Amniotic stem cell (primary cell): ENCODE measurements at regions not wholly inside any gene's neighbourhood (a gene's known extent, or its start where the extent isn't known, plus 50 kb on each side); places are given as distances from the start of the nearest gene placed in this dataset.

Experiments used
- DNase-seq: peaks from one replicate; lab custom pipeline; 2025; lab: John Stamatoyannopoulos, UW

GRCh38 chr2:157933160-157933920, 57.2 kb upstream of the ACVR1 start:
- no peak for DNase-seq

DNA sequence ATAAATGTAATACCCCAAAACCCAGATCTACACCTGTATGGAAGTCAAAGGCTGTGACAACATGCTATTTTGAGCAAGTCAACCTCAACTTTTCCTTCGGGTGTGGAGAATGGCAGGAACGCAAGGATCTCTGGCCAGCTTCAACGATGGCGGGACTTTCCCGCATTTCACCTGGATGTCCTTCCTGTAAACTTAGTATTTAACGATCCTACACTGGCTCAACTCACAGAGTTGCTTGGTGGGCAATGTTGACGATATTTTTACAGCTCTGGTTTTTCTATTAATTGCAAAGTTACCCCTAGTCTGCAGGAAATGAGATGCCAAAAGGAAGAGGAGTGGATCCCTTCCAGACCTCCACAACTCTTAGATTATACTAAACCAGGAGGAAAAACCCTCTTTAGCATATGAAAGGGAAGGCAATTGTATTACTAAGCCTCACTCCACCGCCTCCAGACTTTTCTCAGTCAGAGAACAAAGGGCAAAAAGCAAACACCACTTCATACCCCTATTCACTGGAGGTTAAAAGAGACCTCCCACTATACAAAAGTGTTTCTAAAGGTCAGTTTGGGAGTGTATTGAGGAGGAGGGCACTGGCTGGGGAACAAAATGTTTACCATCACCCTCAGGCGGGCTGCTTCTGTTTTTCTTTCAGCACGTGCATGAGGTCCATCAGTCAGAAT, 56.5 kb upstream of the ACVR1 start:
- no peak for DNase-seq

DNA sequence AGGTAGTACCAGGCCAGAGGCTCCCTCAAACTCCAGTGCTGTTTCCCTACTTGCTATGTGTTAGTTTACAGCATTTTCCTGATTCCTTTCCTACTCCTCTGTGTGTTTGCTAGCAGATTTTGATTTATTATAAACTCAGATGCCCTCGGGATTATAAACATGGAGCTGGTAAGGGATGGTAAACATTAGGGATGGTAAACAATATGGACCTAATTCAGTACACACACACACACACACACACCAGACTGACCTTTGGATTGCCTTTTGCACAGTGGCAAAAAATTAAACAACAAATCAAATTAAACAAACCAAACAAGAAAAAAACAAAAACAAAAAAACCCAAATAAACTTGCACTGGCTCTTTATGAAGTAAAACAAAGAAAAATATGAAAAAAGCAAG, 55.4 kb upstream of the ACVR1 start:
- DNase-seq, result no peak

GRCh38 chr2:157930728-157931127, 54.6 kb upstream of the ACVR1 start:
- no peak for DNase-seq

DNA sequence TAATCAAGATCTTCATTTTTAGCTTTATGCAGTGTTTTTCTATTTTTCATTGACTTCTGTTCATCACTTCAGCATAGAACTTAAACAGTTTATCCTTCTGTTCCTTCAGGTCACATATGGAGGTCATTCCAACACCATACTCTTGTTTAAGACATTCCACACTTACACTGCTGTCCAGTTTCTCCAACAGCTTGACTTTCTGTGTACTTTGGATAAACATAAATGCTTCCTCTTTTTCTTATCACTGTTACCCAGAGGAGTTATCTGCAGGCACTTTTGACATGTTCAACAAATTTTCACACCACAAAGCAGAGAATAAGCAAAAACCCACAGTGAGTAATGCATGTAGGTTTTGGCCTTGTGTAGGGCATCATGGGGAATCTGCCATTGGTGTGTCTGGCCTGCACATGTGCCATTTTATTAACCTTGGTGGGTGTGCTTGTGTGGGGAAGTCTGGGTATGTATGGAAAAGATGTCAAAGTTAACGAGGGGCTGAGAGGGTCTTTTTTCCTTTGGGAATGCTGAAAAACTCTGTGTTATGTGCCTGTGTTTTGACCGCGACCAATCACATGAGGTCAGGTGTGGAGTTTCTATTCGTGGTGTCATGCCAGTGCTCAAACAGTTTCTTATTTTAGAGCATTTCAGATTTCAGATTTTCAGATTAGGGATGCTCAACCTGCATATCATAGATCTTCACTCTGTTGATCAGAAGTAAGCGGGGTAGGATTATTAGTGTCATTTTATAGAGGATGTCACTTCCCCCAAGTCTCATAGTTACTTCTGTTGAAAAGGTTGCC, 53.9 kb upstream of the ACVR1 start:
- no peak for DNase-seq

DNA sequence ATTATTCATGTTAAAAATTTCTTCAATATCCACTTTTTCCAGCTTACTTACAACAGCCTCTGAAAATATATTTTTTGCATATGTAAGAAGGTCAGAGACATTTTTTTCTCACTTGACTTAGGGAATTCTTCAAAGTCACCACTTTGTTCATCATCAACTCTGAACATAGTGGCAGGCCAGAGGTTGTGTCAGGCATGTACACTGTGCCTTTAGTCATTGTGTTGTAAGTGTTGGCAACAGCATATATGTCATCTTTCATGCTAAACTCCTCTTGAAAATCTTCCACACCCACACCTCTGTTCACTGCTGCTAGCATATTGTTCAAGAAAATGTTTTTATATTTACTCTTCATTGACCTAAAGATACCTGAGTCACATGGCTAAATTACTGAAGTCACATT, 52.2 kb upstream of the ACVR1 start:
- DNase-seq, result no peak

- DNase-seq, result no peak
Measured at GRCh38 chr2:157927155-157927554, 51.0 kb upstream of the ACVR1 start.
